Fibroblast of lung (primary cell): ENCODE measurements at regions not wholly inside any gene's neighbourhood (a gene's known extent, or its start where the extent isn't known, plus 50 kb on each side); places are given as distances from the start of the nearest gene placed in this dataset.

Source experiments
- DNase-seq, 2 donors: peaks; one replicate each; pipeline versions ENCODE4 v3.0.0 to v3.0.0-alpha.2; 2010; ENCODE audit warnings: low read depth in 2 of 2
- H2AFZ ChIP-seq: 2 replicates; pipeline ENCODE4 v1.5.1; 2012; ENCODE audit warnings: low read length, control low read depth, inconsistent platforms
- H3K27ac ChIP-seq: 2 replicates; pipeline ENCODE4 v1.5.1; 2011; ENCODE audit warnings: low read length, control low read depth; ENCODE audit not compliant: insufficient read depth
- H3K27me3 ChIP-seq: 2 replicates; pipeline ENCODE4 v1.5.1; 2011; ENCODE audit warnings: mild to moderate bottlenecking, low read length; ENCODE audit not compliant: control insufficient read depth, insufficient read depth
- H3K36me3 ChIP-seq: 2 replicates; pipeline ENCODE4 v1.5.1; 2011; ENCODE audit warnings: low read length; ENCODE audit not compliant: control insufficient read depth, insufficient read depth
- H3K4me1 ChIP-seq: 2 replicates; pipeline ENCODE4 v1.5.1; 2011; ENCODE audit warnings: low read length; ENCODE audit not compliant: control insufficient read depth, insufficient read depth; ENCODE audit errors: extremely low read depth
- H3K4me2 ChIP-seq: 2 replicates; pipeline ENCODE4 v1.5.1; 2011; ENCODE audit warnings: low read length, control low read depth; ENCODE audit not compliant: insufficient read depth; ENCODE audit errors: extremely low read depth
- H3K4me3 ChIP-seq, 4 experiments: fragments of 200-600 bp in 1 of 4; sonication (generic) in 1 of 4; replicated peaks in 1 of 4; 2 replicates each; pipeline ENCODE4 v1.5.1; 2011 to 2016; ENCODE audit warnings: low read length in 4 of 4, low read depth in 3 of 4, mild to moderate bottlenecking in 3 of 4, control low read depth in 2 of 4, inconsistent platforms in 1 of 4, mixed read lengths in 1 of 4; ENCODE audit not compliant: insufficient read depth in 1 of 4; ENCODE audit errors: control extremely low read depth in 1 of 4
- H3K79me2 ChIP-seq: 2 replicates; pipeline ENCODE4 v1.5.1; 2012; ENCODE audit warnings: mild to moderate bottlenecking, low read length, inconsistent platforms; ENCODE audit not compliant: control insufficient read depth, insufficient read depth
- H3K9ac ChIP-seq: 2 replicates; pipeline ENCODE4 v1.5.1; 2011; ENCODE audit warnings: mild to moderate bottlenecking, low read length, control low read depth; ENCODE audit not compliant: insufficient read depth
- H3K9me3 ChIP-seq: 2 replicates; pipeline ENCODE4 v1.5.1; 2012; ENCODE audit warnings: low read depth, low read length; ENCODE audit not compliant: control insufficient read depth, insufficient read depth
- H4K20me1 ChIP-seq: 2 replicates; pipeline ENCODE4 v1.5.1; 2011; ENCODE audit warnings: low read length; ENCODE audit not compliant: control insufficient read depth, insufficient read depth; ENCODE audit errors: extremely low read depth
- EZH2 ChIP-seq: IDR thresholded peaks from 2 replicates; pipeline ENCODE4 v1.5.1; 2012; ENCODE audit warnings: low read length, control low read depth, mild to moderate bottlenecking; ENCODE audit errors: missing control alignments
- TF ChIP-seq, protein P1 (sequence below), 2 donors: IDR thresholded peaks in 1 of 2; conservative IDR thresholded peaks in 1 of 2; 1 replicate in 1 of 2; 2 replicates in 1 of 2; pipeline ENCODE4 v1.5.1; 2011 to 2012; ENCODE audit warnings: low read length in 2 of 2, control low read depth in 1 of 2, inconsistent platforms in 1 of 2, low read depth in 1 of 2, mild to moderate bottlenecking in 1 of 2

DNA sequence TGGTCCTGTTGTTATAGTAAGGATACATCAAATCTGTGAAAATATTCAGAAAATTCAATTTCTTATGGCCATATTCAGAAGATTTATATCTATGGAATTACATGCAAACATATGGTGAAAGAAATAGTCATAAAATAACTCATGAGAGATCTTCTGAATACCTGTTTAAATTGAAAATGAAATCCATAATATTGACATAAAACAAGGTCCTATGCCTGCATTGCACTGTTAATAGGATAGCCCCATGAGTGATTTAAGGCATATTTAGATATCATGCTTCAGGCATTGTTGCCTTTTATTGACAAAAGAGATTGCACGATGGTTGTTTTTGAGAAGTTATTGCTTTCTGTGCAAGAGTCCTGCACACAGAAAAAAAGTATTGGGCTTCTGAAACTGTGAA is 591.7 kb upstream of the ZNF717 start:
- H3K4me2 ChIP-seq, result no peak overlapping the region
- H3K36me3 ChIP-seq, result no peaks in the 10 kb centered on the region
- no peak overlapping the region for H3K4me3 ChIP-seq
- DNase-seq, result no peak
- no peak for TF ChIP-seq EZH2
- TF ChIP-seq, protein P1, sequence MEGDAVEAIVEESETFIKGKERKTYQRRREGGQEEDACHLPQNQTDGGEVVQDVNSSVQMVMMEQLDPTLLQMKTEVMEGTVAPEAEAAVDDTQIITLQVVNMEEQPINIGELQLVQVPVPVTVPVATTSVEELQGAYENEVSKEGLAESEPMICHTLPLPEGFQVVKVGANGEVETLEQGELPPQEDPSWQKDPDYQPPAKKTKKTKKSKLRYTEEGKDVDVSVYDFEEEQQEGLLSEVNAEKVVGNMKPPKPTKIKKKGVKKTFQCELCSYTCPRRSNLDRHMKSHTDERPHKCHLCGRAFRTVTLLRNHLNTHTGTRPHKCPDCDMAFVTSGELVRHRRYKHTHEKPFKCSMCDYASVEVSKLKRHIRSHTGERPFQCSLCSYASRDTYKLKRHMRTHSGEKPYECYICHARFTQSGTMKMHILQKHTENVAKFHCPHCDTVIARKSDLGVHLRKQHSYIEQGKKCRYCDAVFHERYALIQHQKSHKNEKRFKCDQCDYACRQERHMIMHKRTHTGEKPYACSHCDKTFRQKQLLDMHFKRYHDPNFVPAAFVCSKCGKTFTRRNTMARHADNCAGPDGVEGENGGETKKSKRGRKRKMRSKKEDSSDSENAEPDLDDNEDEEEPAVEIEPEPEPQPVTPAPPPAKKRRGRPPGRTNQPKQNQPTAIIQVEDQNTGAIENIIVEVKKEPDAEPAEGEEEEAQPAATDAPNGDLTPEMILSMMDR (conservative IDR thresholded peaks at IDR 0.05 in 1 of 2, IDR thresholded peaks at IDR 0.05 in 1 of 2; ENCODE audit: low read depth in 1 of 2, low read length in 2 of 2), result no peak
- H3K27me3 ChIP-seq, result no peaks in the 10 kb centered on the region
- no peak overlapping the region for H3K27ac ChIP-seq
- no peaks in the 10 kb centered on the region for H3K79me2 ChIP-seq
- H3K9ac ChIP-seq, result no peak overlapping the region
- H4K20me1 ChIP-seq, result no peaks in the 10 kb centered on the region
- H3K9me3 ChIP-seq, result no peaks in the 10 kb centered on the region
- H3K4me1 ChIP-seq, result no peaks in the 10 kb centered on the region
- no peak overlapping the region for H2AFZ ChIP-seq

DNA sequence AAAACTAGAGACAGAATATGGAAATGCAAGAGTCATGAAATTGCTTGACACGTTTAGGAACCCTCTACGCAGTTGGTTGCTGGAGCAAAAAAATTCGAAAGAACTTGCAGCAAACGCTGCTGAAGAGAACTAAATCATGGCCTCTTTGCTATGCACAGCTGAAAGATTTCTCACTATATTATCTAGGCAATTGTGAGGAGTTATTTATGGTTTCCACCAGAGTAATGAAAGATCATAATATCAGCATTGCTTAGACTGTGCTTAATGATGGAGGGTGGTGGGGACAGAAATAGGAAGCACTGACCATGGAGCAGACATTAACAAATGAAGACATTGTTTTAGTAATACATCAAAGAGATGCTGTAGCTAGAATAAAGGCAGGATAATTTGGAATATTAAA is 593.4 kb upstream of the ZNF717 start:
- Histone ChIP-seq H3K4me1 (no peaks in the 10 kb centered on the region), H3K9ac (no peak overlapping the region), H3K27ac (no peak overlapping the region), H3K79me2 (no peaks in the 10 kb centered on the region), H4K20me1 (no peaks in the 10 kb centered on the region), H3K4me2 (no peak overlapping the region), H2AFZ (no peak overlapping the region), H3K4me3 (no peak overlapping the region), H3K9me3 (no peaks in the 10 kb centered on the region), H3K36me3 (no peaks in the 10 kb centered on the region), H3K27me3 (no peaks in the 10 kb centered on the region)
- TF ChIP-seq, protein P1 (conservative IDR thresholded peaks at IDR 0.05 in 1 of 2, IDR thresholded peaks at IDR 0.05 in 1 of 2; ENCODE audit: low read depth in 1 of 2, low read length in 2 of 2), result no peak
- DNase-seq, result no peak

DNA sequence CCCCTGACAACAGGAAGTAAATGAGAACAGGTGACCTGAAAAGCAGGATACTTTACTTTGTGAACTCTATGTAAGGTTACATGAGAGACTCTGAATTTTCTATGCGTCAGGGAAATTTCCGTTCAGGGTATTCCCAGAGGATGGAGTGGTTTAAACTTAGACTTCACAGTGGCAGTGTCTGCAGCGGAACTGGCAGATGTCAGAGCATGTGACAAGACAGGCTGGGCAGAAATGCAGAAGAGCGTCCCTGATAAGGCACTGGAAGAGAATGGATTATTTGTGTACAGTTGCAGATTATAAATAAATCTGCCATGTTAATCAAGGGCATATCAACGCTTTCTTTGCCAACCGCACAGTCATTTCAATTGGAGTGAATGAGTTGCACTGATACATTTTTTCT is 598.4 kb upstream of the ZNF717 start:
- H3K36me3 ChIP-seq, result no peaks in the 10 kb centered on the region
- no peak overlapping the region for H3K4me3 ChIP-seq
- TF ChIP-seq, protein P1 (conservative IDR thresholded peaks at IDR 0.05 in 1 of 2, IDR thresholded peaks at IDR 0.05 in 1 of 2; ENCODE audit: low read depth in 1 of 2, low read length in 2 of 2), result no peak
- TF ChIP-seq EZH2, result no peak
- H3K4me2 ChIP-seq, result no peak overlapping the region
- H4K20me1 ChIP-seq, result no peaks in the 10 kb centered on the region
- no peak for DNase-seq
- H3K4me1 ChIP-seq, result no peaks in the 10 kb centered on the region
- no peak overlapping the region for H3K27ac ChIP-seq
- no peak overlapping the region for H3K9ac ChIP-seq
- no peaks in the 10 kb centered on the region for H3K79me2 ChIP-seq
- no peaks in the 10 kb centered on the region for H3K27me3 ChIP-seq
- H2AFZ ChIP-seq, result no peak overlapping the region
- no peaks in the 10 kb centered on the region for H3K9me3 ChIP-seq
